ENCODE measurements at regions not wholly inside any gene's neighbourhood (a gene's known extent, or its start where the extent isn't known, plus 50 kb on each side); places are given as distances from the start of the nearest gene placed in this dataset.

DNA sequence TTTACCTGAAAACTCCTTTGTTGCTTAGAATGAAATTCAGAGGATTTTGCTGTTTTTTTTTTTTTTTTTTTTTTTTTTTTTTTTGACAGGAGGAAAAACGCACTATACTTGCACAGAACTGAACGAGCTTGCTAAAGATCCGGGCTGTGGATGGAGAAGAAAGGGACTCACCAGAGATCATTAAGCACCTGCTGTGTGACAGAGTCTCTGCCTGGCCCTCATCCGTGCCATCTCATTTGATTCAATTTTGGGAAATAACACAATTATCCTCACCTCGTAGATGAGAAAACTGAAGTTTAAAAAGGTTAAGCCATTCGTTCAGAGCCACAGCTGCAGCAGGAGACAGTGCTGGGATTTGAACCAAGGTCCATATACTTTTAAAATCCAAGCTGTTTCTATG, 775.4 kb upstream of the ID2 start:
- Histone ChIP-seq H3K9me2 (ENCODE audit: insufficient read depth) (no peaks in the 10 kb centered on the region), H3K36me3 (ENCODE audit: control insufficient read depth in 1 of 2, insufficient read depth in 2 of 2, low read length in 2 of 2) (no peaks in the 10 kb centered on the region), H3K27ac (ENCODE audit: low read depth, low read length) (no peak overlapping the region), H3K9ac (ENCODE audit: low read length) (no peak overlapping the region), H3K9me3 (ENCODE audit: control insufficient read depth in 1 of 2, insufficient read depth in 1 of 2, low read depth in 1 of 2, low read length in 2 of 2) (no peaks in the 10 kb centered on the region), H3K79me2 (ENCODE audit: insufficient read depth, low read length) (no peaks in the 10 kb centered on the region), H3K4me1 (ENCODE audit: control insufficient read depth in 1 of 2, insufficient read depth in 2 of 2, low read length in 2 of 2) (no peaks in the 10 kb centered on the region), H3K27me3 (ENCODE audit: insufficient read depth, low read length) (0 out of 2 replicates have a peak, but pooled peaks cover 4% of the 10 kb centered on the region), H3K4me2 (ENCODE audit: low read length) (no peak overlapping the region), H2AFZ (ENCODE audit: low read depth, low read length, poor library complexity, severe bottlenecking) (no peak overlapping the region), H4K20me1 (ENCODE audit: insufficient read depth) (no peaks in the 10 kb centered on the region), H3K4me3 (replicated peaks in 1 of 2; ENCODE audit: low read depth in 1 of 2, low read length in 2 of 2) (no peak overlapping the region)
- ChIA-PET CTCF (no interaction called here), POLR2A (no interaction called here), RAD21 (ENCODE audit: low non-redundant PET in 1 of 2, low total read pairs in 2 of 2, uncharacterized antibody in 2 of 2, unreplicated experiment in 2 of 2) (no interaction called here)
- no peak for DNase-seq (ENCODE audit: low read depth, low spot score)
- no peak for ATAC-seq
- TF ChIP-seq YY1 (IDR thresholded peaks at IDR 0.05; ENCODE audit: extremely low read depth, insufficient replicate concordance, low read depth, low read length) (no peak), SIN3A (IDR thresholded peaks at IDR 0.05; ENCODE audit: low read depth) (no peak), JUND (IDR thresholded peaks at IDR 0.05) (no peak), CTCF (IDR thresholded peaks at IDR 0.05 in 2 of 3, conservative IDR thresholded peaks at IDR 0.05 in 1 of 3; ENCODE audit: borderline replicate concordance in 1 of 3, insufficient read depth in 1 of 3, low read depth in 2 of 3, low read length in 2 of 3) (no peak), SP1 (IDR thresholded peaks at IDR 0.05; ENCODE audit: low read depth) (no peak), POLR2A (IDR thresholded peaks at IDR 0.05; ENCODE audit: borderline replicate concordance, extremely low read depth, insufficient read depth, insufficient read length) (no peak), SRF (IDR thresholded peaks at IDR 0.05; ENCODE audit: low read depth) (no peak), EZH2 (IDR thresholded peaks at IDR 0.05) (no peak), EGR1 (IDR thresholded peaks at IDR 0.05; ENCODE audit: low read depth) (no peak), EZH2phosphoT487 (IDR thresholded peaks at IDR 0.05; ENCODE audit: borderline replicate concordance) (no peak), CEBPB (IDR thresholded peaks at IDR 0.05; ENCODE audit: low read depth) (no peak), ZFX (IDR thresholded peaks at IDR 0.05) (no peak), ZNF274 (IDR thresholded peaks at IDR 0.05; ENCODE audit: low read depth, low read length) (no peak), RAD21 (IDR thresholded peaks at IDR 0.05; ENCODE audit: low read depth) (no peak), CBX3 (IDR thresholded peaks at IDR 0.05; ENCODE audit: low read depth) (no peak), FOSL1 (IDR thresholded peaks at IDR 0.05; ENCODE audit: low read depth) (no peak), TCF7L2 (IDR thresholded peaks at IDR 0.05; ENCODE audit: borderline replicate concordance, extremely low read depth, insufficient read depth, insufficient read length) (no peak)
- TF ChIP-seq, protein P1, sequence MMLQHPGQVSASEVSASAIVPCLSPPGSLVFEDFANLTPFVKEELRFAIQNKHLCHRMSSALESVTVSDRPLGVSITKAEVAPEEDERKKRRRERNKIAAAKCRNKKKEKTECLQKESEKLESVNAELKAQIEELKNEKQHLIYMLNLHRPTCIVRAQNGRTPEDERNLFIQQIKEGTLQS (IDR thresholded peaks at IDR 0.05), result no peak
- TF ChIP-seq, protein P2, sequence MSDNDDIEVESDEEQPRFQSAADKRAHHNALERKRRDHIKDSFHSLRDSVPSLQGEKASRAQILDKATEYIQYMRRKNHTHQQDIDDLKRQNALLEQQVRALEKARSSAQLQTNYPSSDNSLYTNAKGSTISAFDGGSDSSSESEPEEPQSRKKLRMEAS (IDR thresholded peaks at IDR 0.05), result no peak
- TF ChIP-seq, protein P3, sequence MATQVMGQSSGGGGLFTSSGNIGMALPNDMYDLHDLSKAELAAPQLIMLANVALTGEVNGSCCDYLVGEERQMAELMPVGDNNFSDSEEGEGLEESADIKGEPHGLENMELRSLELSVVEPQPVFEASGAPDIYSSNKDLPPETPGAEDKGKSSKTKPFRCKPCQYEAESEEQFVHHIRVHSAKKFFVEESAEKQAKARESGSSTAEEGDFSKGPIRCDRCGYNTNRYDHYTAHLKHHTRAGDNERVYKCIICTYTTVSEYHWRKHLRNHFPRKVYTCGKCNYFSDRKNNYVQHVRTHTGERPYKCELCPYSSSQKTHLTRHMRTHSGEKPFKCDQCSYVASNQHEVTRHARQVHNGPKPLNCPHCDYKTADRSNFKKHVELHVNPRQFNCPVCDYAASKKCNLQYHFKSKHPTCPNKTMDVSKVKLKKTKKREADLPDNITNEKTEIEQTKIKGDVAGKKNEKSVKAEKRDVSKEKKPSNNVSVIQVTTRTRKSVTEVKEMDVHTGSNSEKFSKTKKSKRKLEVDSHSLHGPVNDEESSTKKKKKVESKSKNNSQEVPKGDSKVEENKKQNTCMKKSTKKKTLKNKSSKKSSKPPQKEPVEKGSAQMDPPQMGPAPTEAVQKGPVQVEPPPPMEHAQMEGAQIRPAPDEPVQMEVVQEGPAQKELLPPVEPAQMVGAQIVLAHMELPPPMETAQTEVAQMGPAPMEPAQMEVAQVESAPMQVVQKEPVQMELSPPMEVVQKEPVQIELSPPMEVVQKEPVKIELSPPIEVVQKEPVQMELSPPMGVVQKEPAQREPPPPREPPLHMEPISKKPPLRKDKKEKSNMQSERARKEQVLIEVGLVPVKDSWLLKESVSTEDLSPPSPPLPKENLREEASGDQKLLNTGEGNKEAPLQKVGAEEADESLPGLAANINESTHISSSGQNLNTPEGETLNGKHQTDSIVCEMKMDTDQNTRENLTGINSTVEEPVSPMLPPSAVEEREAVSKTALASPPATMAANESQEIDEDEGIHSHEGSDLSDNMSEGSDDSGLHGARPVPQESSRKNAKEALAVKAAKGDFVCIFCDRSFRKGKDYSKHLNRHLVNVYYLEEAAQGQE (IDR thresholded peaks at IDR 0.05; ENCODE audit: low read depth), result no peak
- intact Hi-C loops (cut with micrococcal nuclease), result no loop called here
- no TSS peak for BruUV-seq (replicated peaks)
